ENCODE measurements at regions not wholly inside any gene's neighbourhood (a gene's known extent, or its start where the extent isn't known, plus 50 kb on each side); places are given as distances from the start of the nearest gene placed in this dataset.

- no peak for TF ChIP-seq CTCF (conservative IDR thresholded peaks at IDR 0.05; ENCODE audit: low read depth, low read length)
- H3K4me3 ChIP-seq (ENCODE audit: low read depth, low read length) = no peak overlapping the region
- no peak for DNase-seq (ENCODE audit: low read depth)
Observed at GRCh38 chr10:125212150-125212809, 51.9 kb upstream of the CTBP2 start.

All from choroid plexus epithelial cell (primary cell).